ENCODE measurements at regions not wholly inside any gene's neighbourhood (a gene's known extent, or its start where the extent isn't known, plus 50 kb on each side); places are given as distances from the start of the nearest gene placed in this dataset.

DNA sequence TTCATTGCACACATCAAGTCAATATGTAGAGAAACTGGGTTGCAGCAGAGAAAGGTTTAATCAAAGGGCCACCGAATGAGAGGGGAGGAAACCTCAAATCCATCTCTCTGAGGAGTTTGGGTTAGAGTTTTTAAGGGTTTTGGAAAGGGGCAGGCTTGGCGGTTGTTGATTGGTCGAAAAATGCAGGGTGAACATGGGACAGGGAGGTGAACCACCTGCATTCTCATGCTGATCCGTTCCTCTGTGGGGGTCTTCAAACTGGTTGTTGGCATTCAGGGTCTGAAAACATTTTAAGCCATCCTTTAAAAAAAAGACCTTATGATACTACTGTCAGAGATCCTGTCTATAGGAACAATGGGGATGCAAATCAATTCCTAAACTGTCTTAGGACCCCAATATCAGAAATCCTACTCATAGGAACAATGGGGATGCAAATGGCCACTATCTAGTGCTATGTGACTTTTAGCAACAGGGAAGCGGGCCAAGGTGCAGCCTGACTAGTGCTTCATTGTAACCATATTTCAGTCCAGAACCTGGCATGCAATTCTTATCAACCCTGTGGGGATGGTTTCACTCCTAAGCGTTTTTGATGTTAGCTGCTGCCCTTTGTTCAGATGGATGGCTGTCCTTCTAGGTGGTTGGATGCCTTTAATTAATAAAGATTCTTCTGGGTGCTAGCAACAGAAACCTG, 120.1 kb upstream of the MGAT5 start:
- DNase-seq, result no peak

DNA sequence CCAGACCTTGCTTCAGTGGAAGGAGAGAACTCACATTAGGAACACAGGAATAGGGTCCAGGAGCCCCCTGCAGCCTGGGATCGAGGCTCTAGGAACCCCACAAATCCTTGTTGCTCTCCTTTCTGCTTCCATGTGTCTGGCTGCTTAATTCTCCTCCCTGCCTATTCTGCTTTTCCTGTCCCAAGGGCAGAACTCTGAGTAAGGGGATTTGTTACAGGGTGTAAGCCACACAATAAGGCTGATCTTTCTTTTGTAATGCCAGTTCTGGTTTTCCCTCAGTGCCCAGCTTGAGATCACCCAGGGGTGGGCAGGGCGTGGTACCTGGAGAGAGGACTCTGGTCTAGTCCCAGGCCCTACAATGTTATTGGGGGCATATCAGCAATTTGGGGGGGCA, 119.6 kb upstream of the MGAT5 start:
- no peak for DNase-seq

DNA sequence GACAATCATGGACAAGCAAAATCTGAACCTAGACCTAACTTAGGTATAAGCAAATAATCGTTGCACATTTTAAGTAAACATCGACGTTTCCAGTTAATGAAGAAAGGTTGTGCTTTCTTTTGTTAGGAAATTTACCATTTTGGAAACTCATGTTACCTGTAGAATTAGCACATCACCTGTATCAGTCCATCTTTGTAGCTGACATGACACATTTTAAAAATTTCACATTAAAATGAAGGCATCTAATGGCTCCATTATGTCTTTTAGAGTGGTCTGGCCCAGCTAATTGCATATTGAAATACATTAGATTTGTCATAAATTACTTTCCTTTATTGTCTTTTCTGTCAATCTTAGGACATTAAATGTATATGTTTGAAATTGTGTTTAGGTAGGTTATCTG, 119.0 kb upstream of the MGAT5 start:
- DNase-seq, result no peak

DNA sequence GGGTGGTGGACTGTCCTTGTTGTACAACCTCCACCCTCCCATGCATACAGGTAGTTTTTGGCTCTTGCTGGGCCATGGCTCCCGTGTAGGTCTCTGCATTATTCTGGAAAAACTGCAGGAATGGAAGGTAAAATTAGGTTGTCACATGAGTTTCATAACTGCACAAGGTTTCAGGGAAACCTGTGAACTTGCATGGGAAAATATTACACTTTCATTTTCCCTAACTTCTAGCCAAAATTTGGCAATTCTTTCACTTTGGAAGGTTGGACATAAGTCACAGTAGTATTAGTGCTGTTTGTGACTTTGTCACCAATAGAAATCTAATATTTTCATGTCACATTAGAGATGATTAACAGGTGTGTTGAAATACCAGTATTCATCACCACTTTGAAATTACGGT, 118.1 kb upstream of the MGAT5 start:
- DNase-seq, result no peak

DNA sequence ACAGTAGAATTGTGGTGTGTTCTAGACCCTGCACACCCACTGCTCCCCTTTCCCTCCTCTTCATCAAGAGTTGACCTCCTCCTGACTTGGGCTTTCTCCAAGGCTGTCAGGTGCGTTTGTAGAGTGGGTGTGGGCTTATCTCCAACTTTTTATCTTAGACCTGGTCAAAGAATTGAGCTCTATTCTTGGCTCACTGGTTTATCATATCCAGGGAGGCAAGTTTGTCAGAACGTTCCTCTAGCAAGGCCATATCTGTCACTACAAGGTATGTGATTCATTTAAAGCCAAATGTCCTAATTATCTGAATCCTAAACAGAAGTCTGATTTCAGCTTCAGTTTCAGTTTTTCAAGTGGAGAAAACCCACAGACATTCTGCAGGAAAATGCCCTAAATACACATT, 117.1 kb upstream of the MGAT5 start:
- no peak for DNase-seq

DNA sequence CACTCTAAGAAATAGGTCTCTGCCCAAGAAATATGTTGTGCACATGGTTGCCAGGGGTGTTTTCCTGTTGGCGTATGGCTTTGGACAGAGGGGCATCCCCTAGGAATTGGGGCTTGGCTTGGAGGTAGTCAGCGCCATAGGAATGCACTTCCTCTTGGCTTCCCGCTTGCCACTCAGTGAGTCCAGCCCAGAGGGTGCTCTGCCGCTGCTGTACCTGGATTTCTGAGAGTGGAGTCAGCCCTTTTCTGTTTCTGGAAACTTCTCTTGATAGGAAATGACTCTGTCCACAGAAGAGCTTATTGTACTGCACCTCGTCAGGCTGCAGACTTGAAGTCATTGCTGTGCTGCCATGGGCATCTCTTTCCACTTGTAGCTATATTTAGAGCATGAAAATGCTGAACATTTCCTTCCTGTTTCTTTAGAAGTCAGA, 116.7 kb upstream of the MGAT5 start:
- no peak for DNase-seq

DNA sequence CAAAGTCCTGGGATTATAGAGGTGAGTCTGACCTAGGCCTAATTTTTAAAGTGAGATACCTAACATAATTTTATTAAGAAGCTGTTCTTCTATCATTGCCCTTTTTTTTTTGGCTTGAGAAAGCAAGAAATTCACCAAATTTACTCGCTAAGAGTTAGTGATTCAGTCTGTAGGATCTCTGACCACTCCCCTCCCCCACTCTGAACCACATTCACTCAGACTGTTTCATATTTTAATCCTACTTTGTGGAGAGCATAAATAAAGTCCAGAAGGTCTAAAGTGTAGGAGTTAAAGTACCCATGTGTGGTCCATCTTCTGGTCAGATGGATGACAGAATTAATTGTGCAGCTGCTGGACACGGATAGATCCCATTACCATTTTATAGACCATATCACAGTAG, 115.8 kb upstream of the MGAT5 start:
- DNase-seq, result no peak

DNA sequence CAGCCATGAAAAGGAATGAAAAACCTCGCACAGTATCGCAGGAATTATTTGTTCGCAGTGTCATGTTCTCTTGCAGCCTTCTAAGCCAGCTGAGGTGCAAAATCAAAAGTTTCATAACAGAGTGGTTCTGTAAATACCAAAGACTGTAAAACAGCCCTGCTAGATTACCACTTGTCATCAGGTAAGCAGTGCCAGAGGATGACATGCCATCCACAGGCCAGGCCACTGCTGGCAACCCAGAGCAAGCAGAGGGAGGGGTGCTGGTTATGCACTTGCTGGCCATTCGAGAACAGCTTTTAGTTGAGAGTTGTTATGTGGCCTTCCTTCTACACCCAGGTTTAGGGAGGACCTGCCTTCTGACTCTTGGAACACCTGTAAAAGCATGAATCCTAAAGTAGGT, 114.3 kb upstream of the MGAT5 start:
- no peak for DNase-seq

DNA sequence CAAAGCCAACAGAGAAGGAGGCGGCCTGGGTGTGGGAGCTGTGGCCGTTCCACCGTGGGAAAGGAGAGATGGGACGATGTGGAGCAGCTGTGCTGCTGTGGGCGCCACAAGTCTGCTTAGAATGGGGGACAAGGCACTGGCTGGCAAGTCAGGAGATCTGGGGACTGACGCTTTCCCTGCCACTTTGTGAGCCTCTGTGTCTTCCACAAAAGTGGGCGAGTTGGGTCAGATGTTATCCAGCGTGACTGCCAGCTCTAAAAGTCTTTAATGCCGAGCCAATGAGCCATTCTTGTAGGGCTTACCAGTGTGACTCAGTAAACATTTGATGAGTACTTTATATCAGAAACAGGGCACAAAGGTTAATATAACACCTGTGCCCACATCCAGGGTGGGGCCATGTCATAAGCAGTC, 113.6 kb upstream of the MGAT5 start:
- no peak for DNase-seq

DNA sequence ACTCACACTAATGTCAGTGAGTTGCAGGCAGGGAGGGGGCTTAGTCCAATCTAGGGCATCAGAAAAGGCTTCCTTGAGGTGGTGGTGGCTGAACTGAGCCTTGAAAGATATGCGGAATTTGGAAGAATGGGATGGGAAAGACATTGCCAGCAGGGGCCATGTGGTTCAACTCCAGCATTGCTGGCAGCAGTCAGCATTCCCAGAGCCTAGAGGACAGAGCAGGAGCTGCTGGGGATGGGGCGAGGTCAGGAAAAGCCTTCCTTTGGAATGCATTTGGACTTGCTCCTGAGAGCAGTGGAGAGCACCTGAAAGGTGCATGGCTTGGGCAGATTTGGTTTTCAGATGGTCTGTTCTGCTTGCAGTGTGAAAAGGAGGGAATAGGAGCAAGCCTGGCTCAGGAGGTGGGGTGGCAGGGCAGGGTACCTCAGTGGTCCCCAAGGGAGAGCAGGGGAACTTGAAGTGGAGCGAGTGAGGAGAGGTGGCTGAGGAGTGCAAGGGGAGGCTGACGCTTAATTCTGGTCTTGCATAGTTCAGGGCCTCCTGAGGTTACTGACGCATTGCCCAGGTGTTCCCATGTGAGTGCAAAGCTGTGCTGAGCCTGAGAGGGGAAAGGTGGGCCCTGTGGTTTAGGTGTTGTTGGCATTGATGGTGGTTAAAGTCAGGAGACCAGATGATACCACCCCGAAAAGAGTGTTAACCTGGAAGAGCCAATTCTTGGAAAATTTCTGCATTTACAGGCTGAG, 112.1 kb upstream of the MGAT5 start:
- DNase-seq, result no peak

DNA sequence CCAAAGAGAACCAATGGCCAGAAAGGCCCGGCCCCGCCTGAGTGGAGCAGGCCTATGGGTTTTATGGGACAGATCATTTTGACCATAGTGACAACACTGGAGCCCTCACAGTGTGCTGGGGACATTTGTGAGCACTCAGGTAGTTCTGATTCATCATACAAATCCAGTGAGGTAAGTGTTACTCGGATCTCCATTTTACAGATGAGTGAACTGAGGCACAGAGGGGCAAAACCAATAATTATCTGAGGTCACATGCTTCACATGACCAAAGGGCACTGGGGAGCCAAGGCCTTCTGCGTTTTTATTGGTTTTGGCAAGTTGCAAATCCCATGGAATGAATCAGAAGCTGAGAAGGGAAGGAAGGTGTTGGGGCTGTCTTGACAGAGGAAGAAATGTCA, 111.5 kb upstream of the MGAT5 start:
- DNase-seq, result no peak

DNA sequence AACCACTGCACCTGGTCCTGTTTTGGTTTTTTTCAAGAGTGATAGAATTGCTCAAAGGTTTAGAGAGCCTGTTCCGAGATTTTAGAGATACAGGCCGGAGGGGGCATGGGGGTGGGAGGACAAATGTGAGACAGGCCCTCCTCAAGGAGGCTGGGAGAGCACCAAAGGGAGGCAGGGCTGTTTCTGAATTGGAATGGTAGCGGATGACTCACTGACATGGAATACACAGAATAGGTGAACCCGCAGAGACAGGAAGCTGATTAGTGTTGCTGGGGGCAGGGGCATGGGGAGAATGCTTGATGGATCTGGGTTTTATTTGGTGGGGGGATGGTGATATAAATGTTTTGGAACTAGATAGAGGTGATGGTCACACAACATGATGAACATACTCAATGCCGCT, 111.0 kb upstream of the MGAT5 start:
- no peak for DNase-seq

DNA sequence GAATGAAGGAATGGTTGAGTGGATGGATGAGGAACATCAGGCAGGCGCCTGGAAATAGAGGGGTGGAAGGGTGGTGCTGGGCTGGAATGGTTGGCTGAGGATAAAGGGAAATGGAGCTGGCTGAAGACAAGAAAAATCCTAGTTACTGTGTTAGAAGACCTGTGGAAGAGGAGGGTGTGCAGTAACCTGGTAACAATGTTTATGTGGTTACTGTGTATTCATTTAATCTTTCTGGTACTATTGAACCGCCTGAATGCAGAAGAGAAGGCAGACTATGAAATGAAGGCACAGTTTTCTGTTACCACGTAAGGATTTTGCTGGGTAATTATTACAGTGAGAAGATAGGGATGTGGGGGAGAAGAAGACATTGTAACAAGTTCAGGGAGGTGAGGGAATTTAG, 110.3 kb upstream of the MGAT5 start:
- no peak for DNase-seq

DNA sequence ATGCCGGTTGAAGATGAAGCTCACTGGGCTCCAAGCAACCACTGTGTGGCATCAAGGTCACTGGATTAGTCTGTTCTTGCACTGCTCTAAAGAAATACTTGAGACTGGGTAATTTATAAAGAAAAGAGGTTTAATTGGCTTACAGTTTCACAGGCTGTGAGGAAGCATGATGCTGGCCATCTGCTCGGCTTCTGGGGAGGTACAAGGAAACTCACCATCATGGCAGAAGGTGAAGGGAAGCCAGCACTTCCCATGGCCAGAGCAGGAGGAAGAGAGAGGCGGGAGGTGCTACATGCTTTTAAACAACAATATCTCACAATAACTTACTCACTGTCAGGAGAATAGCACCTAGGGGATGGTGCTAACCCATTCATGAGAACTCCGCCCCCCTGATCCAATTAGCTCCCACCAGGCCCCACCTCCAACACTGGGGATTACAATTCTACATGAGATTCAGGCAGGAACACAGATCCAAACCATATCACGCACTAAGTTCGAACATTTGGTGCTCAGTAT, 109.7 kb upstream of the MGAT5 start:
- DNase-seq, result no peak

DNA sequence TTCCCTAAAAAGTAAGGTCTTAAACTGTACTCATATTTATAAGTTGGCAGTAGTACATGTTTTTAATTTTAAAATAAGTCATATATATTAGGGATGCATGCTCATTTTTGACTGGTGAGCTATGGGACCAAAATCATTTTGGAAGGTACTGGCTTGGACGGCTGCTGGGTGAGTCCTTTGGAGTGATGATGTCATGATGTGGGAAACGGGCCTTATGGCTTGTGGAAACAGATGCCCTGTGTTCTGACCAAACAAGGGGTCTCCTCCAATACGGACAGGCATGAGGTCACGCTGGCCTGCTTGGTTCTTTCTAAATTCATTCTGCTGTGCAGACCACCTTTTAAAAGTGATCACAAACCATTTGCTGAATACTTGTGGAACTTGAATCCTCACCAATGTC, 109.2 kb upstream of the MGAT5 start:
- no peak for DNase-seq

DNA sequence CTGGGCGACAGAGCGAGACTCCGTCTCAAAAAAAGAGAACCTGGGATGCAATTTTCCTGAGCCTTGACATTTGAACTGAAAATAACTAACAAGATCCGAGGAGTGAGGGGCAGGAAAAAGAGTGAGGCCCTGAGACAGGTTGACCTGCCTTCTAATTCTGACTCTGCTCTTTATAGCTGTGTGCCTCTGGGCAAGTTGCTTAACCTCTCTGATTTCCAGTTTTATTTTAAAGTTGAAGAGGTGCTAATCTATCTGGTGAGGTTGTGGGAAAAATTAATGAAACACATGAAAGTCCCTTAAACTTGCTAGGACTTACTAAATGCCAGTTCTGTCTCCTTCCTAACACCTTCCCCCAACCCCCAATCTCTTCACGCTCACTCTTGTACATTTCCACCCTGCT, 108.4 kb upstream of the MGAT5 start:
- DNase-seq, result no peak

DNA sequence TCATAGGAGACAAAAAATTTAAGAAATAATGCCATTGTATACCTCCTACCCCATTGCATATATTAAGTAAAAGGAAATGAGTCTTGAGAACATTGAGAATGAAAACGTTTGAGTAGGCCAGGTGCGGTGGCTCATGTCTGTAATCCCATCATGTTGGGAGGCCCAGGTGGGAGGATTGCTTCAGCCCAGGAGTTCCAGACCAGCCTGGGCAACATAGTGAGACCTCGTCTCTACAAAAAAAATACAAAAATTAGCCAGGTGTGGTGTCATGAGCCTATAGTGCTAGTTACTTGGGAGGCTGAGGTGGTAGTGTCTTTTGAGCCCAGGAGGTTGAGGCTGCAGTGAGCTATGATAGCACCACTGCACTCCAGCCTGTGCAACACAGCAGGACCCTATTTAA, 107.7 kb upstream of the MGAT5 start:
- DNase-seq, result no peak

DNA sequence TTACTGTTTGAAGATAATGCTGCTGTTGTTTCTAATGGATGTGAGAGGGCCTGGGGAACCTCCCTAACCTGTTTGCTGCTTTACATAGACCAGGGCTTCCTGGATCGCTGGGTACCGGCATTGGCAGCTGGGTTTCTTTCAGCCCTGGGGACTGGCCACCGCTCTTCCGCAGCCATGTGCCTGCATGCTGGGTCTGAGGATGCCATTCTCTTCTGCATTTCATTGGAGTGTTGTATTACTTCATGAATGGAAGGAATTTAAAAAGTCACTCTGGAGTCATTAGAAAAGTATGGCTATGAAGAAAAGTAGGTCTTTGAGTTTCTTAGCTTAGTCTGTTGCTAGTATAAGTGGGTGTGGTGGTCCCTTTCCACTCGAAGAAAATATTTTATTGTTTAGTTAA, 107.3 kb upstream of the MGAT5 start:
- no peak for DNase-seq

DNA sequence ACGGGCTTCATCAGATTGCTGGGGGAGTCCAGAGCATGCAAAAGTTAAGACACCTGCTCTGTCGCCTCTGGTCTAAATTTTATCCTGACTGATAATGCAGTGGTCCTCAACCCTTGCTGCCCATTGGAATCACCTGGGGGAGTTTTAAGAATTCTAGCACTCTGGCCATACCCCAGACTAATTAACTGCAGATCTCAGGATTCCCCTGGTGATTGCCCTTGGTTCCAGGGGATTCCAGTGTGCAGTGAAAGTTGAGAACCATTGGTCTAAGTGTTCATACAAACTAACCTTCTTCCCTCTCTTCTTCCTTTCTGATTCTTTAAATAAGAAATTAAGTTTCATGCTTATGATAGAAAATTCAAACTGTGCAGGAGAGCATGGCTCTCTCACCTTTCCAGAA, 105.7 kb upstream of the MGAT5 start:
- DNase-seq, result no peak

DNA sequence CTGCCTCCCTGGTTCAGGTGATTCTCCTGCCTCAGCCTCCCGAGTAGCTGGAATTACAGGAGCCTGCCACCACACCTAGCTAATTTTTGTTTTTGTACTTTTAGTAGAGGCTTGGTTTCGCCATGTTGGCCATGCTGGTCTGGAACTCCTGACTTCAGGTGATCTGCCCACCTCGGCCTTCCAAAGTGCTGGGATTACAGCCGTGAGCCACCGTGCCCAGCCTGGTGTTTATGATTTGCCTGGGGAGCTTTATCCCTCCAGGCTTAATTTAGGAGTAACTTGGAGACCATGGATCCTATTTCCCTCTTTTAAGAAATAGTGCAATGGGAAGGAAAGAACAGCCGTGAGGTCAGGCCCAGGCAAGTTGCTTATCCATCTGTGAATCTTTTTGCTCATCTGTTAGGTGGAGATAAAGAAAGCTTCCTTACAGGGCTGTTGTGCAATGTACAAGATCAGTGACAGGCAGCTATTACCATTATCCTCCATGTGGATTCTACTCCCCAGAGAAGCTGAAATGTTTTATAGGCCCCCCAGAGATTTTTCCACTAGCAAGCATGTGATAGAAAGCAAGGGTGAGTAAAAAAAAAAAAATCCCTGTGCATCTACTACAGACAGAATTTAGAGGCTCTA, 104.9 kb upstream of the MGAT5 start:
- DNase-seq, result no peak

DNA sequence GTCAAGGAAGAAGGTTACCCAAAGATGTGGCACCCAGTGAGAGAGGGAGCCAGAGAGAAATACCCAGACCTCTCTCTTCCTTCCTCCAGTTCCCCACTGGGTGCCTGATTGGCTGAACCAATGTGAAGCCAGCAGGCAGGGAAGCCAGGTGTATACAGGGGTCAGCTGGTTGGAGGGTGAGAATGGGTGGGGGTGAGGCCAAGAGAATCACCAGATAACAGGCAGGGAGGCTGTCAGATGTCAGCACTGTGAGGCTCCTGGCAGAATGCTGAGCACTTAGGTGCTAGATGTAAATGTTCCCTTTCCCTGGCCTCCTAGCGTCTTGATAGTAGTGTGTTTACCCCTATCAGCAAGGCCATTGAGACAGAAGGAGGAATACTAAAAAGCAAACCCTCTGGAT, 104.0 kb upstream of the MGAT5 start:
- peak; percentile 55 for DNase-seq

DNA sequence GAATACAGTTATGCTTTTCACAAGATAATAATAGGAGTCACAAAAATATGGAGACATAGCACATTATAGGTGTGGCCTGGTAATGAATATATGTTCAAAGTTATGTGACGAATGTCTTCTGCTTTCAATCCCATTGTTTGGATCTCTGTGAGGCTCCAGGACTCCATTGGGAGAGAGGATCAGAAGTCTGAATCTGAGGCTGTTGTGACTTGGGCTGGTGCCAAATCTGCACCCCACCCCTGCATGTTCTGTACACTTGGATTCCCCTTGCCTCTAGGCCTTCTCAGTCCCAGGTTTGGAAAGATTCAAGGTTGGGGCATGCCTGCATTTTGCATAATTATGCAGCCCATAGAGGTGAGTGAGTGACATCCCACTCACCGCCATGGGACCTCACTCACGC, 103.1 kb upstream of the MGAT5 start:
- DNase-seq, result no peak

DNA sequence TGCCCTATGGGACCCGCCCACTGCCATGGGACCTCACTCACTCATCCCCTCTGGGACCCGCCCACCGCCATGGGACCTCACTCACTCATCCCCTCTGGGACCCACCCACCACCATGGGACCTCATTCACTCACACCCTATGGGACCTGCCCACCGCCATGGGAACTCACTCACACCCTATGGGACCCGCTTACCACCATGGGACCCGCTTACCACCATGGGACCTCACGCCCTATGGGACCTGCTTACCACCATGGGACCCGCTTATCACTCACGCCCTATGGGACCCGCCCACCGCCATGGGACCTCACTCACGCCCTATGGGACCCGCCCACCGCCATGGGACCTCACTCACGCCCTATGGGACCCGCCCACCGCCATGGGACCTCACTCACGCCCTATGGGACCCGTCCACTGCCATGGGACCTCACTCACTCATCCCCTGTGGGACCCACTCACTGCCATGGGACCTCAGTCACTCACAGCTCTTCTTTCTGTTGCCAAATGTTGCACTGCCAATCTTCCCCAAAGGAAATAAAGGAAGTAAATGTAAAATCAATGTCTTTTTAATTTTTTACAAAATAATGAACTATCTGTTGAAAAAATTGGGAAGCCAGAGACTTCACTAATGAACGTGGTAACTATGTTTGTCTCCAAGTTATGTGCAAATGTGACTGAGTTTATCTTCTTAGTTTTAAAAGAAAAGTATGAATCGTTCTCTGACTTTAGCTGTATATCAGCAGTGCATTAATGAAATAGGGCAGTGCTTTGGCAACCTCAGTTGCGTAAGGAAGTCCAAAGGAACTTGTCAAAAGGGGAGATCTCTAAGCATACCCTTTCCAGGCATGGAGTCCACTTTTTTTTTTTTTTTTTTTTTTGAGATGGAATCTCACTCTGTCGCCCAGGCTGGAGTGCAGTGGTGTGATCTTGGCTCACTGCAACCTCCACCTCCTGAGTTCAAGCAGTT, 101.5 kb upstream of the MGAT5 start:
- DNase-seq, result no peak
